ELF-1 (cell line): ENCODE measurements at regions not wholly inside any gene's neighbourhood (a gene's known extent, or its start where the extent isn't known, plus 50 kb on each side); places are given as distances from the start of the nearest gene placed in this dataset.

Source experiments
- DNase-seq: peaks from one replicate; pipeline ENCODE4 v3.0.0-alpha.2; 2016; ENCODE audit warnings: low read depth, low spot score

GRCh38 chr9:84583866-84584265 is 85.7 kb upstream of the NTRK2 start:
- DNase-seq, result no peak

GRCh38 chr9:84586662-84587061 is 82.9 kb upstream of the NTRK2 start:
- no peak for DNase-seq

GRCh38 chr9:84587153-84587552 is 82.4 kb upstream of the NTRK2 start:
- no peak for DNase-seq

- no peak for DNase-seq
Measured at GRCh38 chr9:84589542-84589941, 80.0 kb upstream of the NTRK2 start.

GRCh38 chr9:84590706-84591105 is 78.8 kb upstream of the NTRK2 start:
- DNase-seq, result no peak

DNA sequence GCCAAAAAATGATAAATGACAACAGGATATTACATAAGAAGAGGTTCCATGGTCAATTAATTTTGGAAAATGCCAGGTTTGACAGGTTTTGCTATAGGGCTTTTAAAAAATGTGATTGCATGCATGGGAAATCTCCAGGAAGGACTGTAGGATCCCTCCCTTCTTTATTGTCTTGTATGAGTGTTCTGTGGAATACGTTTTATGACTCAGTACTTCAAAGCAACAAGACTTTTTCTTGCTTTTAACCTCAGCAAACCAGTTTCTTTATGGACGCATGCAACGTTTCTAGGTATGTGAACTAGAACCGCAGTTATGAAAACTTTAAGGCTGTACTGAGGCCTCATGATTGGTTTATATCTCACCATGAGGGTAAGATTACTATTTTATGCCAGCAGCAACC is 76.6 kb upstream of the NTRK2 start:
- DNase-seq, result no peak

DNA sequence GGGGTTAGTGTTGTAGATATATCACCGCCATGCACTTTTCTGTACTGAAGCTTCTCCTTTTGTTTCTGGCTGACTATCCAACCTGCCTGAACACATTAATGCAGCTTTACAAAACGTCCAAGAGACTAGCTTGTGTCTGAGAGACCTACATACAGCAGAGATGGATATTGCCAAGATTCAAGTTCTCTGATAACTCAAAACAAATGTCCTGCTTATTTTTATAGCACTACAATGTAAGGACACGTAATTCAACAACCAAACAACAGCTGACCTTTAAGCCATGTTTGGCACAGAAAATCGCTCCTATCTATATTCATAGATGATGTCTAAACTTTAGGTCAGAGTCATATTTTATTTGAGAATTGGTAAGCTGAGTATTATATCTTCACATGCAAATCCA is 76.2 kb upstream of the NTRK2 start:
- no peak for DNase-seq

GRCh38 chr9:84597131-84597530 is 72.4 kb upstream of the NTRK2 start:
- DNase-seq, result no peak

DNA sequence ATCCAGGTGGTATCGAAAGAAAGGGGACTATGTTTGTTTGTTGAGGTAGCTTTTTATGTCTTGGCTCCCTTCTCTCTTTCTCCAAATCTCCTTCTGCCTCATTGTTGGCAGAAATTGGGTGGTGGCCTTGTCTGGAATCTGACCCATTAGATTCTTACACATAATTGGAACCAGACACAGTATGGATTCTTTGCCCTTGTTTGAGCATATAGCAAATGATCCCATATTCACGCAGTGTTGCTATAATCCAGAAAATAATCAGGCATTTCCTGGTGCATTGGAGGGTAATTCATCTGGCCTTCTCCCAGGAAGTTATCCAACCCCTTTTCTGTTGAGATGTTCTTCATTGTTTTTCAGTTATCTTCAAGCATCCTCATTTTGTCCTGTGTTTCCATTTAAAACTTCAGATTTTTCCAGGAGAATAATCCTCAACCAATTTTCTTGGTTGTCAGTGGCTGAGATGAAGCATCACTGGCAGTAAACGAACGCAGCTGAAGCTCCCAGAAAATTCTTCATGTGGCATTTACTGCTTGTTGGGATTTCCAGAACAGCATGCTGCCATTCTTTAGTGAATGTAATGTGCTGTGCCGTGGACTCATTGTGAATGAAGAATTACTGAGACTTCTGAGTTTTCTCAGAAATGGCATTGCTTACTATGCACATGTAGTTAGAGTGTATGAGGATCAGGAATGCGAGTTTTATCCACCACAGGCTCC is 70.5 kb upstream of the NTRK2 start:
- DNase-seq, result no peak

- DNase-seq, result no peak
Measured at GRCh38 chr9:84600739-84601138, 68.8 kb upstream of the NTRK2 start.

DNA sequence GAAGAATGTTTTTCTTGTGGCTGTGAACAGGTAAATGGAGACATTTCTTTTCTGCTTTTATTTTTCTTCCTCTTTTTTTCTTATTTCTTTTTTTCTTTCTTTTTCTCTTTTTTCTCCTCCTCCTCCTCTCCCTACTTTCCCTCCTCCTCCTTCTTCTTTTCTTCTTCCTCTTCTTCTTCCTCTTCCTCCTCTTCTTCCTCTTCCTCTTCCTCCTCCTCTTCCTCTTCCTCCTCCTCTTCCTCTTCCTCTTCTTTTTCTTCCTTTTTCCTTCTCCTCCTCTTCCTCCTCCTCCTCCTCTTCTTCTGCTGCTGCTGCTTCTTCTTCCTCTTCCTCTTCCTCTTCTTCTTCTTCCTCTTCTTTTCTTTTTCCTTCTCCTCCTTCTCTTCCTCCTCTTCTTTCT is 65.3 kb upstream of the NTRK2 start:
- no peak for DNase-seq

- DNase-seq, result no peak
Measured at GRCh38 chr9:84609779-84610178, 59.8 kb upstream of the NTRK2 start.

GRCh38 chr9:84613431-84613830 is 56.1 kb upstream of the NTRK2 start:
- no peak for DNase-seq

DNA sequence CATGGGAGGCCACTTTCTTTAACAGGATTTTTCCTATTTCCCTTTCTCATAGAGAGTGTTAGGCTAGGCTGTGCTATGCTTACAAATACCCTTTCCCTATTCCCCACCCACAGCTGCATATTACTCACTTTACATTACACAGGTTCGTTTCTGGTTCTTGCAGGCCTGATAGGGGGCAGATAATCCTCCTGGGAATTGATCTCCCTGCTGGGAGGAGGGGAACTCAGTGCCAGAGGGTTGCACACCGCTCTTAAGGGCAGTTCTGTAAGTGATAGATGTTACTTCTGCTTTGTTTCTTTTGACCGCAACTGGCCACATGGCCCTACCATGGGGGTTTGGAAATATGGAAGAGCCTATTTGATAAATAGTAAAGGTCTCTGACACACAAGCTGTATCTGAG is 54.0 kb upstream of the NTRK2 start:
- DNase-seq, result peak; percentile 35

- DNase-seq, result no peak
Measured at GRCh38 chr9:84617411-84618029, 52.0 kb upstream of the NTRK2 start.
